Erythroblast (primary cell): ENCODE measurements at regions not wholly inside any gene's neighbourhood (a gene's known extent, or its start where the extent isn't known, plus 50 kb on each side); places are given as distances from the start of the nearest gene placed in this dataset.

Experiments
- GATA1 ChIP-seq: IDR thresholded peaks from 2 replicates; pipeline ENCODE4 v1.6.1; 2011; ENCODE audit warnings: low read depth, mild to moderate bottlenecking, control low read depth, low read length, moderate library complexity
- POLR2A ChIP-seq: IDR thresholded peaks from 2 replicates; pipeline ENCODE4 v1.6.1; 2011; ENCODE audit warnings: mild to moderate bottlenecking, low read length

- TF ChIP-seq POLR2A (no peak), GATA1 (no peak)
Observed at GRCh38 chr1:229129301-229130027, 141.4 kb upstream of the RAB4A start.
